ENCODE measurements at regions not wholly inside any gene's neighbourhood (a gene's known extent, or its start where the extent isn't known, plus 50 kb on each side); places are given as distances from the start of the nearest gene placed in this dataset.

DNA sequence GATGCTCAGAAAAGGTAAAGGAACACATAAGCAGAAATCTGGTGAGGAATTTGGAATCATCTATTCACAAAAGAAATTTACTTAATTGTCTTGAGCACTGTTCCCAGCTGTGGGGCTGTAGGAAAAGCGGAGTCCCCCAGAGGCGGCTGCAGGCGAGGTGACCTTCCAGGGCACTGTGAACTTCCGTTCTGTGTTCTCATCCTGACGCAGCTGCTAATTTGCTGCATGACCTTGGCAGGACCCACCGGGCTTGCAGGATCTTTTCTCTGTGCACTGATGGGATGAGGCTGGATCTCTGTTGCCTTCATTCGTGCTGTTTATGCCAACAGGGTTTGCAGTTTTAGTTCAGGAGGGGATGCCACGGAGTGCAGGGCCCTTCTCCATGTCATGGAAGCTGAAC is 301.9 kb upstream of the MYT1L start:
- no peaks in the 10 kb centered on the region for H3K4me1 ChIP-seq (ENCODE audit: insufficient read depth, low read length, poor library complexity, severe bottlenecking)
- TF ChIP-seq, protein P1, sequence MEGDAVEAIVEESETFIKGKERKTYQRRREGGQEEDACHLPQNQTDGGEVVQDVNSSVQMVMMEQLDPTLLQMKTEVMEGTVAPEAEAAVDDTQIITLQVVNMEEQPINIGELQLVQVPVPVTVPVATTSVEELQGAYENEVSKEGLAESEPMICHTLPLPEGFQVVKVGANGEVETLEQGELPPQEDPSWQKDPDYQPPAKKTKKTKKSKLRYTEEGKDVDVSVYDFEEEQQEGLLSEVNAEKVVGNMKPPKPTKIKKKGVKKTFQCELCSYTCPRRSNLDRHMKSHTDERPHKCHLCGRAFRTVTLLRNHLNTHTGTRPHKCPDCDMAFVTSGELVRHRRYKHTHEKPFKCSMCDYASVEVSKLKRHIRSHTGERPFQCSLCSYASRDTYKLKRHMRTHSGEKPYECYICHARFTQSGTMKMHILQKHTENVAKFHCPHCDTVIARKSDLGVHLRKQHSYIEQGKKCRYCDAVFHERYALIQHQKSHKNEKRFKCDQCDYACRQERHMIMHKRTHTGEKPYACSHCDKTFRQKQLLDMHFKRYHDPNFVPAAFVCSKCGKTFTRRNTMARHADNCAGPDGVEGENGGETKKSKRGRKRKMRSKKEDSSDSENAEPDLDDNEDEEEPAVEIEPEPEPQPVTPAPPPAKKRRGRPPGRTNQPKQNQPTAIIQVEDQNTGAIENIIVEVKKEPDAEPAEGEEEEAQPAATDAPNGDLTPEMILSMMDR (conservative IDR thresholded peaks at IDR 0.05; ENCODE audit: low read length) = no peak
- no peak for TF ChIP-seq EZH2phosphoT487 (IDR thresholded peaks at IDR 0.05; ENCODE audit: borderline replicate concordance, low read depth, low read length)
- H3K27ac ChIP-seq (ENCODE audit: low read depth, low read length, poor library complexity, severe bottlenecking) = no peak overlapping the region
- no peaks in the 10 kb centered on the region for H3K79me2 ChIP-seq (ENCODE audit: insufficient read depth, low read depth, low read length)
- no peak overlapping the region for H2AFZ ChIP-seq (ENCODE audit: low read length)
- intact Hi-C loops (cut with micrococcal nuclease; ENCODE audit: unreplicated experiment) = no loop called here
- no peaks in the 10 kb centered on the region for H3K9me3 ChIP-seq (ENCODE audit: low read length)
- no peak overlapping the region for H3K4me2 ChIP-seq (ENCODE audit: low read length)
- CTCF ChIA-PET (ENCODE audit: unreplicated experiment) = no interaction called here
- H4K20me1 ChIP-seq (ENCODE audit: insufficient read depth, low read length) = no peaks in the 10 kb centered on the region
- POLR2A ChIA-PET = no interaction called here
- BruUV-seq (replicated peaks) = no TSS peak
- H3K9me2 ChIP-seq (ENCODE audit: insufficient read depth, low read length) = no peaks in the 10 kb centered on the region
- no peaks in the 10 kb centered on the region for H3K36me3 ChIP-seq (ENCODE audit: insufficient read depth, low read length)
- no peak for DNase-seq (ENCODE audit: low spot score)
- no peak overlapping the region for H3K4me3 ChIP-seq (ENCODE audit: low read depth, low read length, poor library complexity, severe bottlenecking)

DNA sequence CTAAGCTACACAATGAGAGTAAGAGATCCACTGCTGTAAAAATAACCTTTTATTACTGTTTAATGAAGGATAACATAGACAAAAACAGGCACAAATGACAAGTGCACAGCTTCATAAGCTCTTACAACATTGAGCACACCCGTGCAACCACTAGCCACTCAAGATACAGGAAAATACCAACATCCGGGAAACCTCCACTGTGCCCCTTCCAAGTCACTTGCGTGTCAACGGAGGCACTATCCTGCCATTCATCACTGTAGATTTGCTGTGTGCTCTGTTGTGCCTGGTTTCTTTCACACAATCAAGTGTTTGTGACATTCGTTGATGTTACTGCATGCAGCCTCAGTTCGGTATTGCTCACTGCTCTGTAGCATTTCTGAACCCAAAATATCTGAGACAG is 292.9 kb upstream of the MYT1L start:
- Histone ChIP-seq H3K9me3 (ENCODE audit: low read length) (no peaks in the 10 kb centered on the region), H3K36me3 (ENCODE audit: insufficient read depth, low read length) (no peaks in the 10 kb centered on the region), H4K20me1 (ENCODE audit: insufficient read depth, low read length) (no peaks in the 10 kb centered on the region), H2AFZ (ENCODE audit: low read length) (no peak overlapping the region), H3K4me1 (ENCODE audit: insufficient read depth, low read length, poor library complexity, severe bottlenecking) (no peaks in the 10 kb centered on the region), H3K9me2 (ENCODE audit: insufficient read depth, low read length) (no peaks in the 10 kb centered on the region), H3K79me2 (ENCODE audit: insufficient read depth, low read depth, low read length) (no peaks in the 10 kb centered on the region), H3K4me3 (ENCODE audit: low read depth, low read length, poor library complexity, severe bottlenecking) (no peak overlapping the region), H3K27ac (ENCODE audit: low read depth, low read length, poor library complexity, severe bottlenecking) (no peak overlapping the region), H3K4me2 (ENCODE audit: low read length) (no peak overlapping the region)
- CTCF ChIA-PET (ENCODE audit: unreplicated experiment) = no interaction called here
- no peak for DNase-seq (ENCODE audit: low spot score)
- no TSS peak for BruUV-seq (replicated peaks)
- TF ChIP-seq, protein P1 (conservative IDR thresholded peaks at IDR 0.05; ENCODE audit: low read length) = no peak
- intact Hi-C loops (cut with micrococcal nuclease; ENCODE audit: unreplicated experiment) = no loop called here
- POLR2A ChIA-PET = no interaction called here

DNA sequence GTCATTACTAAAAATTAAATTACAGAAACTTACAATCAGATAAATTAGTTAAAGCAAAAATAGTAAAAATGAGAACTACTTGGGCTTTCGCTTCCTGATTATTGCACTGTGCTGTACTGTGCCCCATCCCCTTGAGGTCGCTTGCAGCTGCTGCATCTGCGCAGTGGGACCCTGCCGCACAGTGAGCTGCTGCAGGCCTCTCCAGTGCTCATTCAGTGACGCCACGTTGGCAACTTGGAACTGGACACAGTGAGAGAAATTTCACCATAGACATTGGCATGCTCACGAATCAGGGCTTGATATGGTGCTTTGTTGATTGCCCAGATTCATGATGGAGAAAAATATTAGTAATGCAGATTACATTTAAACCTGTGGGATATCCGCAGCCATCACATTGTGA is 290.8 kb upstream of the MYT1L start:
- no peaks in the 10 kb centered on the region for H3K9me3 ChIP-seq (ENCODE audit: low read length)
- H3K4me2 ChIP-seq (ENCODE audit: low read length) = no peak overlapping the region
- TF ChIP-seq EZH2phosphoT487 (IDR thresholded peaks at IDR 0.05; ENCODE audit: borderline replicate concordance, low read depth, low read length) = no peak
- TF ChIP-seq, protein P1 (conservative IDR thresholded peaks at IDR 0.05; ENCODE audit: low read length) = no peak
- CTCF ChIA-PET (ENCODE audit: unreplicated experiment) = no interaction called here
- no peaks in the 10 kb centered on the region for H3K36me3 ChIP-seq (ENCODE audit: insufficient read depth, low read length)
- no peak overlapping the region for H3K27ac ChIP-seq (ENCODE audit: low read depth, low read length, poor library complexity, severe bottlenecking)
- H3K4me3 ChIP-seq (ENCODE audit: low read depth, low read length, poor library complexity, severe bottlenecking) = no peak overlapping the region
- H2AFZ ChIP-seq (ENCODE audit: low read length) = no peak overlapping the region
- DNase-seq (ENCODE audit: low spot score) = no peak
- no peaks in the 10 kb centered on the region for H3K9me2 ChIP-seq (ENCODE audit: insufficient read depth, low read length)
- no TSS peak for BruUV-seq (replicated peaks)
- intact Hi-C loops (cut with micrococcal nuclease; ENCODE audit: unreplicated experiment) = no loop called here
- H4K20me1 ChIP-seq (ENCODE audit: insufficient read depth, low read length) = no peaks in the 10 kb centered on the region
- H3K79me2 ChIP-seq (ENCODE audit: insufficient read depth, low read depth, low read length) = no peaks in the 10 kb centered on the region
- POLR2A ChIA-PET = no interaction called here
- H3K4me1 ChIP-seq (ENCODE audit: insufficient read depth, low read length, poor library complexity, severe bottlenecking) = no peaks in the 10 kb centered on the region
